GM18519 (cell line): ENCODE measurements at regions not wholly inside any gene's neighbourhood (a gene's known extent, or its start where the extent isn't known, plus 50 kb on each side); places are given as distances from the start of the nearest gene placed in this dataset.

ENCODE experiments used
- ATAC-seq: cut with Tn5 transposase; IDR thresholded peaks from one replicate; pipeline ENCODE4 v1.9.1; 2021; ENCODE audit warnings: mild to moderate bottlenecking, moderate library complexity; ENCODE audit not compliant: unreplicated experiment, low FRiP score

GRCh38 chr13:56247692-56248091 lies 893.0 kb upstream of the PRR20A start:
- no peak for ATAC-seq

- no peak for ATAC-seq
Observed at GRCh38 chr13:56271686-56272085, 869.0 kb upstream of the PRR20A start.

- no peak for ATAC-seq
Observed at GRCh38 chr13:56283262-56283828, 857.4 kb upstream of the PRR20A start.

- no peak for ATAC-seq
Observed at GRCh38 chr13:56299650-56300049, 841.1 kb upstream of the PRR20A start.

GRCh38 chr13:56314765-56315164 lies 826.0 kb upstream of the PRR20A start:
- ATAC-seq = no peak

GRCh38 chr13:56317841-56318240 lies 822.9 kb upstream of the PRR20A start:
- no peak for ATAC-seq

- ATAC-seq = no peak
Observed at GRCh38 chr13:56332671-56333070, 808.0 kb upstream of the PRR20A start.

GRCh38 chr13:56335775-56336174 lies 804.9 kb upstream of the PRR20A start:
- ATAC-seq = no peak

- no peak for ATAC-seq
Observed at GRCh38 chr13:56338421-56338820, 802.3 kb upstream of the PRR20A start.

- no peak for ATAC-seq
Observed at GRCh38 chr13:56347014-56347413, 793.7 kb upstream of the PRR20A start.

GRCh38 chr13:56349866-56350265 lies 790.9 kb upstream of the PRR20A start:
- no peak for ATAC-seq

GRCh38 chr13:56351041-56351440 lies 789.7 kb upstream of the PRR20A start:
- no peak for ATAC-seq

GRCh38 chr13:56352361-56352760 lies 788.4 kb upstream of the PRR20A start:
- ATAC-seq = no peak

- ATAC-seq = no peak
Observed at GRCh38 chr13:56352901-56353300, 787.8 kb upstream of the PRR20A start.

GRCh38 chr13:56356690-56357089 lies 784.0 kb upstream of the PRR20A start:
- ATAC-seq = no peak

GRCh38 chr13:56378566-56378965 lies 762.2 kb upstream of the PRR20A start:
- ATAC-seq = no peak

GRCh38 chr13:56393549-56393948 lies 747.2 kb upstream of the PRR20A start:
- no peak for ATAC-seq

- no peak for ATAC-seq
Observed at GRCh38 chr13:56396318-56396717, 744.4 kb upstream of the PRR20A start.

GRCh38 chr13:56400774-56401173 lies 739.9 kb upstream of the PRR20A start:
- no peak for ATAC-seq

GRCh38 chr13:56412856-56413255 lies 727.9 kb upstream of the PRR20A start:
- no peak for ATAC-seq

GRCh38 chr13:56424246-56424645 lies 716.5 kb upstream of the PRR20A start:
- ATAC-seq = no peak

- ATAC-seq = no peak
Observed at GRCh38 chr13:56457535-56458190, 683.1 kb upstream of the PRR20A start.

GRCh38 chr13:56459286-56459685 lies 681.4 kb upstream of the PRR20A start:
- ATAC-seq = no peak
